Stimulated activated naive CD8-positive, alpha-beta T cell treated with anti-CD3 and anti-CD28 coated beads, Interleukin-15, amount 100 ng/mL, for 72 hours (primary cell): ENCODE measurements at regions not wholly inside any gene's neighbourhood (a gene's known extent, or its start where the extent isn't known, plus 50 kb on each side); places are given as distances from the start of the nearest gene placed in this dataset.
"Not testable (repeated sequence)": the region's sequence is repeated elsewhere in the genome, so short reads cannot be mapped to it uniquely, and the experiment has no call there.

ENCODE experiments used
- ATAC-seq: fragments of 150-1000 bp; cut with Tn5 transposase; 2 replicates; pipeline ENCODE4 v1.10.0; 2021; ENCODE audit warnings: mild to moderate bottlenecking, moderate library complexity
- DNase-seq, 2 donors: peaks; one replicate each; pipeline ENCODE4 v3.0.0; 2021 to 2022
- H3K27ac Mint-ChIP-seq, 2 donors: one replicate each; pipeline ENCODE4 v1.8.0; 2022; ENCODE audit warnings: mild to moderate bottlenecking in 2 of 2, mixed read lengths in 2 of 2, moderate library complexity in 2 of 2
- H3K27me3 Mint-ChIP-seq: one replicate; pipeline ENCODE4 v1.8.0; 2022; ENCODE audit warnings: mixed read lengths
- H3K4me1 Mint-ChIP-seq: one replicate; pipeline ENCODE4 v1.8.0; 2022; ENCODE audit warnings: mild to moderate bottlenecking, mixed read lengths
- H3K4me3 Mint-ChIP-seq, 2 donors: one replicate each; pipeline ENCODE4 v1.8.0; 2022; ENCODE audit warnings: mild to moderate bottlenecking in 2 of 2, mixed read lengths in 2 of 2, moderate library complexity in 1 of 2
- H3K9me3 Mint-ChIP-seq, 2 donors: one replicate each; pipeline ENCODE4 v1.8.0; 2022; ENCODE audit warnings: mixed read lengths in 2 of 2

DNA sequence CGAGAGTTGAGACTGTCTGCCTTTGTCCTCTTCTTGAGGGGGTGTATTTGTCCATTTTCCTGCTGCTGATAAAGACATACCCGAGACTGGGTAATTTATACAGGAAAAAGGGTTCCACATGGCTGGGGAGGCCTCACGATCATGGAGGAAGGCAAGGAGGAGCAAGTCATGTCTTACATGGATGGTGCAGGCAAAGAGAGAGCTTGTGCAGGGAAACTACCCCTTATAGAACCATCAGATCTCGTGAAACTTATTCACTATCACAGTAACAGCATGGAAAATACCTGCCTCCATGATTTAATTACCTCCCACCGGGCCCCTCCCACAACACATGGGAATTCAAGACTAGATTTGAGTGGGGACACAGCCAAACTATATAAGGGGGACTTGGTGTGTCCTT, 338.2 kb upstream of the TNRC6C start:
- no peak for DNase-seq
- Mint-ChIP-seq H3K9me3 (peaks cover 9 to 13% of the 10 kb centered on the region in 2 donors), H3K27ac (no peak overlapping the region), H3K4me3 (no peak overlapping the region), H3K27me3 (no peaks in the 10 kb centered on the region), H3K4me1 (peaks cover 20% of the 10 kb centered on the region)
- no peak for ATAC-seq

DNA sequence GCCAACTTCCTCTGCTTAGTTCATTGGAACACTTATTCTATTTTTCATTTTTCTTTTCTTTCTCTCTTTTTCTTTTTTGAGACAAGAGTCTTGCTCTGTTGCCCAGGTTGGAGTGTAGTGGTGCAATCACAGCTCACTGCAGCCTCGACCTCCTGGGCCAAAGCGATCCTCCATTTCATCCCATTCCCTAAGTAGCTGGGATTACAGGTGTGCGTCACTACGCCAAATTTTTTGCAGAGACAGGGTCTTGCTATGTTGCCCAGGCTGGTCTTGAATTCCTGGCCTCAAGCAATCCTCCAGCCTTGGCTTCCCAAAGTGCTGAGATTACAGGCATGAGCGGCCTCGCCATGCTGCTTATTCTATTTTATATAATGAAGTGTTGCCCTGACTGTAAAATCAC, 336.4 kb upstream of the TNRC6C start:
- H3K27me3 Mint-ChIP-seq, ATAC-seq, H3K4me3 Mint-ChIP-seq, H3K27ac Mint-ChIP-seq, DNase-seq: not testable (repeated sequence)
- peaks cover 20% of the 10 kb centered on the region for H3K4me1 Mint-ChIP-seq
- peaks cover 15 to 19% of the 10 kb centered on the region in 2 donors for H3K9me3 Mint-ChIP-seq

DNA sequence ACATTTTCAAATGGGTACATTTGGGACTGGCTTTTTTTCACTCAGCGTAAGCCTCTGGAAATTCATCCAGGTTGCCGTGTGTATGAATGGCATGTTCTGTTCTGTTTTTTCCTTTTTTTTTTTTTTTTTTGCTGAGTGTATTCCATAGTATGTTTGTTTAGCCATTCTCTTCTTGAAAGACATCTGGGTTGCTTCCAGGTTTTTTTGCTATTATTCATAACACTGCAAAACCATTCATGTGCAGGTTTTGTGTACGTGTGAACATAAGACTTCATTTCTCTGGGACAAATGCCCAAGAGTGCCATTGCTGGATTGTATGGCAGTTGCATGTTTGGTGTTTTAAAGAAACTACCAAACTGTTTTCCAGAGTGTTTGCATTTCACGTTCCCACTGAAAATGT, 335.9 kb upstream of the TNRC6C start:
- ATAC-seq, result no peak

DNA sequence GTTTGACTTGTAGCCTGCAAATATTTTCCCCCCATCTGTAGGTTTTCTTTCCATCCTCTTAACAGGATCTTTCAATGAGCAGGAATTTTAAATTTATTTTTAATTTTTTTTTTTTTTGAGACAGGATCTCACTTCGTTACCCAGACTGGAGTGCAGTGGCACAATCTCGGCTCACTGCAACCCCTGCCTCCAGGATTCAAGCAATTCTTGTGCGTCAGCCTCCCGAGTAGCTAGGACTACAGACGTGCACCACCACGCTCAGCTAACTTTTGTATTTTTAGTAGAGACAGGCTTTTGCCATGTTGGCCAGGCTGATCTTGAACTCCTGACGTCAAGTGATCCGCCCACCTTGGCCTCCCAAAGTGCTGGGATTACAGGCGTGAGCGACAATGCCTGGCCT, 335.2 kb upstream of the TNRC6C start:
- H3K4me1 Mint-ChIP-seq, H3K27me3 Mint-ChIP-seq, DNase-seq, H3K27ac Mint-ChIP-seq, H3K4me3 Mint-ChIP-seq, ATAC-seq: not testable (repeated sequence)
- peaks cover 25 to 29% of the 10 kb centered on the region in 2 donors for H3K9me3 Mint-ChIP-seq

More for the DNA sequence above, 335.9 kb upstream of the TNRC6C start:
- no peak for DNase-seq
- Mint-ChIP-seq H3K9me3 (peaks cover 20 to 24% of the 10 kb centered on the region in 2 donors), H3K27me3 (no peaks in the 10 kb centered on the region), H3K4me1 (peaks cover 17% of the 10 kb centered on the region), H3K27ac (no peak overlapping the region), H3K4me3 (no peak overlapping the region)

DNA sequence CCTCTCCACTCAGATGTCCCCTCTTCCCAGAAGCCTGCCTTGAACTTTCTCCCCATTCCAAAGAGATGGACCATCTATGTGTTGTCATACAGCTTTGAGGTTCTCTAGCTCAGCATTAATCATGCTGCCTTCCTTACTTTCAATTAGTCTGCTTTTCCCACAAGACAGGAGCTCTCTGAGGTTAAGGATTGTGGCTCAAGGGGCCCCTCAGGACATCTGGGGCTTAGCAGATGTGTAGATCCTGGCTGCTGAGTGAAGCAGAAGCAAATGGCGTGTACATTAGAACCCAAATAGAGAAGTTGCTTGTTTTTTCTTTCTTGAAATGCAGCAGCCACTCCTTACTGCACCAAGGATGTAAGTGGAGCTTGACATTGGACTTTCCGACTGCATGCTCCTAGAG, 330.5 kb upstream of the TNRC6C start:
- ATAC-seq, result no peak
- Mint-ChIP-seq H3K27me3 (no peaks in the 10 kb centered on the region), H3K4me1 (no peaks in the 10 kb centered on the region), H3K9me3 (peaks cover 17 to 19% of the 10 kb centered on the region in 2 donors), H3K4me3 (no peak overlapping the region), H3K27ac (no peak overlapping the region)
- DNase-seq, result no peak

DNA sequence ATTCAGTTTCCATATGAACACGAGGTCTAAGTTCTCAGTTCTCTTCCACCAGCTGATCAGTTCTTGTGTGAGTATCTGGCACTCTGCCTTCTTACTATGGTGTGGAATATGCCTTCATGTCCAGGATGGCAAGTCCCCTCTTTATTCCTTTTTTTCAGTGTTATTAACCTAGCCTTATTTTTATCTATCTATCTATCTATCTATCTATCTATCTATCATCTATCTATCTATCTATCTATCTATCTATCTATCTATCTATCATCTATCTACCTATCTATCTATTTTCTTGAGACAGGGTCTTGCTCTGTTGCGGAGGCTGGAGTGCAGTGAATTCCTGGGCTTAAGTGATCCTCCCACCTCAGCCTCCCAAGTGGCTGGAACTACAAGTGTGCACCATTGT, 329.2 kb upstream of the TNRC6C start:
- not testable (repeated sequence) for H3K27ac Mint-ChIP-seq, H3K4me3 Mint-ChIP-seq, ATAC-seq, DNase-seq, H3K4me1 Mint-ChIP-seq, H3K27me3 Mint-ChIP-seq
- H3K9me3 Mint-ChIP-seq, result peaks cover 17 to 19% of the 10 kb centered on the region in 2 donors

DNA sequence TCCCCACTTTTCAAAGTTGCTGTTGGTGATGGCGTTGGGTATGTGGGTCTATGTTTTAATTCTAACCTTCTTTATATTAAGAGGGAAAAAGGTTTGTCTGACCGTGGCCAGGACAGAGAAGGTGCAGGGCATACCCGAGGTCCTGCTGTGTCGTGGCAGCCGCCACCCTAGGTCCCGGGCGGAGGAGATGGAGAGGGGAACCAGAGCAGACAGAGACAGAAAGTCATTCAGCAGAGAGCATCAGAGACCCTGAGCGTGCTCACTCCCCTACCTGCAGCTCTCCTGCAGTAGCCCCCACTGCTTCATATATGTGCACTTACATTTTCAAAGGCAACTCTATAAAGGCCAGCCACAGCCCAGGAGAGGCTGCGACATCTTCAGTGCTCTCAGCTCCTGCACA, 327.2 kb upstream of the TNRC6C start:
- ATAC-seq, result no peak
- H3K27ac Mint-ChIP-seq, result peak overlapping the region in 1 of 2 donors; percentile 14
- peaks cover 15 to 17% of the 10 kb centered on the region in 2 donors for H3K9me3 Mint-ChIP-seq
- peaks cover 29% of the 10 kb centered on the region for H3K4me1 Mint-ChIP-seq
- H3K27me3 Mint-ChIP-seq, result no peaks in the 10 kb centered on the region
- H3K4me3 Mint-ChIP-seq, result no peak overlapping the region
- no peak for DNase-seq

DNA sequence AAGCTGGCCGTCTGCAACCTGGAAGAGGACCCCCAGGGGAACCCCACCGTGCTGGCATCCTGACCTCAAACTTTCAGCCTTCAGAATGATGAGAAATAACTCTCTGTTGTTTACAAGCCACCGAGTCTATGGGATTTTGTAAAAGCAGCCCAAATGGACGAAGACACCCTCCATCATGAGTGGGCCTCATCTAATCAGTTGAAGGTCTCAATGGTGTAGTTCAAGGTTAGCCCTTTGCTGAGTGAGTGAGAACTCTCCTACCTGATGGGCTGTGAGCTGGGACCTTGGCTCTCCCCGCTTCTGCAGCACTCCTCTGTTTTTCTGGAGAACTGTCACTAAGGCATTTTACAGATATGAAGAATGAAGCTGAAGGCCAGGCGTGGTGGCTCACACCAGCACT, 325.9 kb upstream of the TNRC6C start:
- Mint-ChIP-seq H3K4me1 (peaks cover 30% of the 10 kb centered on the region), H3K9me3 (peaks cover 5 to 6% of the 10 kb centered on the region in 2 donors), H3K4me3 (no peak overlapping the region), H3K27me3 (no peaks in the 10 kb centered on the region), H3K27ac (no peak overlapping the region)
- ATAC-seq, result no peak
- DNase-seq, result no peak

DNA sequence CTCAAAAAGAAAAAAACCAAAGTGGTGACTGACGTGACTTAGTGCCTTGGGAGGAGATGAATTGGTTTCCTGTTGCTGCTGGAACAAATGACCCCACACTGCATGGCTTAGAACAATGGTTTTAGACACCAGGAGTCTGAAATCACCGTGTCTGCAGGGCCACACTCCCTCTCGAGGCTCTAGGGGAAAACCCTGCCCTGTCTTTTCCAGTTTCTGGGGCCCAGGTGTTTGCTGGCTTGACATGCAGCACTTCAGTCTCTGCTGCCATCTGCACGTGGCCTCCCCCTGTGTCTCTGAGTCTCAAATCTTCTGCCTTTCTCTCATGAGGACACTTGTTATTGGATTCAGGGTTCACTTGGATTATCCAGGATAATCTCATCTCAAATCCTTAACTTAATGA, 323.8 kb upstream of the TNRC6C start:
- Mint-ChIP-seq H3K4me3 (peak overlapping the region; percentile 53 to 57), H3K27me3 (no peaks in the 10 kb centered on the region), H3K9me3 (no peaks in the 10 kb centered on the region), H3K27ac (peak overlapping the region; percentile 91 to 93), H3K4me1 (peaks cover 30% of the 10 kb centered on the region)
- DNase-seq (peak; percentile 46 to 81), ATAC-seq (peak; percentile 98)

DNA sequence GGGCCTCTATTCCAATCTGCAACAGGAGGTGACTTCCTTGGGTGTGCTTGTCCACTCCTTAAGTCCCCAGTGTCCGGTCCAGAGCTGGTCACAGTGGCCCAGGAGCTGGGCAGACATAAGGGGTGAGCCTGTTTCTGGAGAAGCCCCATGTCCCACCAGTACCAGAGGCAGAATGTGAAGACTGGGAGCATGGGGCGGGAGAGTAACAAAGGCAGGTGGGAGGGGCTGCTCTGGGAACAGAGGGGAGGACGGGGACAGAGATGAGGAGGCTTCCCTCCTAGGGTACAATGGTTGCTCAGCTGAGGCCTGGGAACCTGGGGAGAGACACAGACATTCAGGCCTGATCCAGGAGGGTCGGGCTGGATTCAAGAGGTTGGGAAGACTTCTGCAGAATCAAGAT, 323.3 kb upstream of the TNRC6C start:
- H3K4me1 Mint-ChIP-seq, result peaks cover 30% of the 10 kb centered on the region
- DNase-seq (no peak), ATAC-seq (no peak)
- peak overlapping the region; percentile 91 to 93 for H3K27ac Mint-ChIP-seq
- H3K27me3 Mint-ChIP-seq, result no peaks in the 10 kb centered on the region
- peak overlapping the region; percentile 53 to 57 for H3K4me3 Mint-ChIP-seq
- no peaks in the 10 kb centered on the region for H3K9me3 Mint-ChIP-seq

DNA sequence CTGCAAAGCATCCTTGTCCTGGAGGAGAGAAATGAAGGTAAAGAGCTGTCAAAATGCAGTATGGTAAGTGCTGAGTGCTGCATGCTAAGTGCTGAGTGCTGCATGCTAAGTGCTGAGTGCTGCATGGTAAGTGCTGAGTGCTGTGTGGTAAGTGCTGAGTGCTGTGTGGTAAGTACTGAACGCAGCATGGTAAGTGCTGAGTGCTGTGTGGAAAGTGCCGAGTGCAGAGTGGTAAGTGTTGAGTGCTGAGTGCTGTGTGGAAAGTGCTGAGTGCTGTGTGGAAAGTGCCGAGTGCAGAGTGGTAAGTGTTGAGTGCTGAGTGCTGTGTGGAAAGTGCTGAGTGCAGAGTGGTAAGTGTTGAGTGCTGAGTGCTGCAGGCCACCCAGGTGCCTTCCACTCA, 322.7 kb upstream of the TNRC6C start:
- not testable (repeated sequence) for H3K9me3 Mint-ChIP-seq, ATAC-seq, DNase-seq, H3K27me3 Mint-ChIP-seq, H3K4me3 Mint-ChIP-seq
- Mint-ChIP-seq H3K27ac (peak overlapping the region in 1 of 2 donors; percentile 4), H3K4me1 (peaks cover 30% of the 10 kb centered on the region)

DNA sequence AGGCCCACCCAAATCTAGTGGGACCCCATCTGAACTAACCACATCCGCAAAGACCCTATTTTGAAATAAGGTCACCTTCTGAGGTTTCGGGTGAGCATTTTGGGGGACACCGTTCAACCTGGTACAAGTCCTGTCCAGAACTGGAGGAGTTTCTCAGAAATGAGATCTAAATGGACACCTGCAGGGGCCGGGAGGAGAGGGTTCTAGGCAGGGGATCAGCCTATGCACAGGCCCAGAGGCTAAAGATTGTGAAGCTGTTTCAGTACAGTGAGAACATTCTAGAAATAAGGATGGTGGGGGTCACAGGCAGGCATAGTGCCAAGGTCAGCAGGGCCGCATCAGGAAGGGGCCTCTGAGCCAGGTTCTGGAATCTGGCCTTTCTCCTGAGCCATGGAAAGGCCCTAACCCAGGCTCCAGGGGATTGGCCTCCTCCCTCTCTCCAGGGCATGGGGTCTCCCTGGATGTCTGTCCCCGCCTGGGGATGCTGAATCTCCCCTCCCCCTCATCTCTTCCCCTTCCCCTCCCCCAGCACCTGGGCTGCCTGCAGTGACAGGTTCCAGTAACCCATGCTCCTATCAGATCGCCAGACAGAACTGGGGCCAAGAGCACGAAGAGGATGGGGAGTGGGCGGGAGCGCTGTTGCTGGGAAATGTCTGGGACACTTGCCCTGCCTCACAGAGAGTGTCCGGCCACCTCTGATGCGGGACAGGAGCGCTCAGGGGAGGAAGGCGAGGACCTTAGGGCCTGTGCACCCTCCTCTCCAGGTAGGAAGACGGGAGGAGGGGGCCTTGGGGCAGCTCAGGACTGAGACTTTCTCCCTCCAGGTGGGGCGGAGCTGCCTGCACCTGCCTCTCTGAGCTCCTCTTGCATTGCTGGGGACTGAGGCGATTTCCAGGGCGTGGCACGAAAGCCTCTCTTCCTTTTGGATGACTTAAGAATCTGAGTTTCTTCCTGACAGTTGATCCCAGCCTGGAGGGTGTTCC, 321.4 kb upstream of the TNRC6C start:
- no peak for DNase-seq
- ATAC-seq, result no peak
- no peak overlapping the region for H3K4me3 Mint-ChIP-seq
- H3K27ac Mint-ChIP-seq, result no peak overlapping the region
- H3K4me1 Mint-ChIP-seq, result peaks cover 30% of the 10 kb centered on the region
- no peaks in the 10 kb centered on the region for H3K9me3 Mint-ChIP-seq
- no peaks in the 10 kb centered on the region for H3K27me3 Mint-ChIP-seq

DNA sequence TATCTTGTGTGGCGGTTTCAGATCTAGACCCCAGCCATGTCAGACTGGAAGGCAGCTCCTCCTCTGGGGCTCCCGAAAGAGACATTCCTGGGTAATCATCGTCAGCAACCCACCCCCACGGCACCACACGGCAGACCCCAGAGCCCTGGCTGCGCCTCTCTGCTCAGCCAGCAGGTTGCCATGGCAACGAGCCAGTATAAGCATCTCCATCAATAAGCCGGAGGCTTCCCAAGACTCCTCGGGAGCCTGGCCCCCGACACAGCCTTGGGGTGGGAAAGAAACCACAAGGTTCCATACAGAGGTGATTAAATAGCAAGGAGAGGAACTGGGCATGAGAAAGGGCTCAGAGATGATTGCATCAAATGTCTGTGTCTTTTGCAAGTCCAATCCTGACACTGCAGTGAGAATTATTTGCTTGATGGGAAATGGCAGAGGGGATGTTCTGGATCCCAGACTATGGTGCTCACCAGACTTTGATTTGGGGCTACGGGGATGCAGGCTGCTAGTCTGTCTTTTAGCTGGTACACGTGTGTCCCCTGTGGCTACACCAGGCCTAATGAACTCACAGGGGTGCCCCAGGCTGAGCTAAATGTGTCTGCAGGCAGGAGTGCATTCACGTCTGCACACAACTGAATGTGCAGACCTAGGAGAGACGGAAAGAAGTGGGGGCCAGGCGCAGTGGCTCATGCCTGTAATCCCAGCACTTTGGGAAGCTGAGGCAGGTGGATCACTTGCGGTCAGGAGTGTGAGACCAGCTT, 320.5 kb upstream of the TNRC6C start:
- Mint-ChIP-seq H3K4me3 (no peak overlapping the region), H3K27me3 (no peaks in the 10 kb centered on the region), H3K27ac (no peak overlapping the region), H3K4me1 (peaks cover 30% of the 10 kb centered on the region), H3K9me3 (no peaks in the 10 kb centered on the region)
- DNase-seq (no peak), ATAC-seq (no peak)

DNA sequence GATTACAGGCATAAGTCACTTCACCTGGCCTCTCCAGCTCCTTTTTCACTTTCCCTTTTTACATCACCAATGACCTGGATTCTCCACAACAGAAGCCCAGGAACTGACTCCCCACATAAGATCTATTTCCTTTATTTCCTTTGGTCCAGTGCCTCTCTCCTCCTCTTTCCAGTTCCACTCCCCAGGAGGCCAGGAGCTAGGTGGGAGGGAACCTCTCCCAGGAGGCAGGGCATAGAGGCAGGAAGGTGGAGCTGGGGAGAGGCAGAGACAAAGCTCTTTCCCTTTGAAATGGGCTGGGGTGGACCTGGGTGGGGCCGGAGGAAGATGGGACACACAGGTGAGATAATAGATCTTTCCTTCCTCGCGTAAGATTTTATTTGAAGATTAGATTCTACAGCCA, 318.3 kb upstream of the TNRC6C start:
- DNase-seq, result no peak
- ATAC-seq, result no peak
- no peaks in the 10 kb centered on the region for H3K27me3 Mint-ChIP-seq
- no peaks in the 10 kb centered on the region for H3K9me3 Mint-ChIP-seq
- no peak overlapping the region for H3K4me3 Mint-ChIP-seq
- H3K4me1 Mint-ChIP-seq, result peaks cover 27% of the 10 kb centered on the region
- peak overlapping the region in 1 of 2 donors; percentile 44 for H3K27ac Mint-ChIP-seq

DNA sequence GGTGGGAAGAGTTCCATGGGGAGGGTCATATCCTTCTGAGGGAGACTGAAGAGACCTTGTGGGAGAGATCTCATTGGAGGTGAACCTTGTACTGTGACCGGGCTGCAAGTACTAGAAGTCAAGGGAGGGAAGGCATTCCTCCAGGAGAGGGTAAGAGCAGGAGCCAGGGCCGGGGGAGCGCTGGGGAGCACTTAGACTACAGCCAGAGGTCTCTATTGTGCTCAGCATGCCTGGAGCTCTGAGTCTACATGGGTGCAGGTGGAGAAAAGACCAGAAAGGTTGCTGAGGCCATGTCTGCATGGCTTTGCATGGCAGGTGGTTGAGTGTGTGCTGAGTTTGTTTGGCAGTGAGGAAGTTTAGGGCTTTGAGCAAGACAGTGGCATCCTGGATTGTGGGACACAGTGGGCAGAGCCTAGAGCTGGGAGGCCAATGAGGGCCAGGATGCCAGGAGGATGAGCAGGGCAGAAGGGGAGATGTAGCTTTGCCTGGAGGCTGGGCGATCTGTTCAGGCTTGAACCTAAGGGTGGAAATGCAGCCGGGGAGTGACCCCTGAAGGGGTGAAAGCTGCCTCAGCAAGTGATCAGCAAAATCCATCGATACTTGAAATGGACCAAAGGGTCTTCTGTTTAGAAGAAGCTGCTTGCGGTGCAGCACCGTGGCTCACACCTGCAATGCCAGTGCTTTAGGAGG, 317.4 kb upstream of the TNRC6C start:
- H3K27me3 Mint-ChIP-seq, result no peaks in the 10 kb centered on the region

More for the DNA sequence above, 317.4 kb upstream of the TNRC6C start:
- H3K4me3 Mint-ChIP-seq, result no peak overlapping the region
- H3K27ac Mint-ChIP-seq, result no peak overlapping the region
- DNase-seq (no peak), ATAC-seq (no peak)
- no peaks in the 10 kb centered on the region for H3K9me3 Mint-ChIP-seq
- peaks cover 27% of the 10 kb centered on the region for H3K4me1 Mint-ChIP-seq
